ENCODE measurements at regions not wholly inside any gene's neighbourhood (a gene's known extent, or its start where the extent isn't known, plus 50 kb on each side); places are given as distances from the start of the nearest gene placed in this dataset.

- no peak for TF ChIP-seq MAX (IDR thresholded peaks at IDR 0.05; ENCODE audit: insufficient read depth, insufficient read length)
- no peak for TF ChIP-seq CTCF (IDR thresholded peaks at IDR 0.05; ENCODE audit: extremely low read depth in 1 of 2, insufficient read depth in 1 of 2, low read depth in 1 of 2, low read length in 2 of 2)
- TF ChIP-seq POLR2AphosphoS5 (IDR thresholded peaks at IDR 0.05; ENCODE audit: insufficient read depth, low read depth, low read length): no peak
- no peak for TF ChIP-seq POLR2A (IDR thresholded peaks at IDR 0.05; ENCODE audit: low read depth, low read length)
- TF ChIP-seq EZH2 (IDR thresholded peaks at IDR 0.05; ENCODE audit: borderline replicate concordance, low read depth, low read length, severe bottlenecking): no peak
- TF ChIP-seq FOS (IDR thresholded peaks at IDR 0.05; ENCODE audit: borderline replicate concordance, insufficient read depth, low read length): no peak
- TF ChIP-seq MYC (IDR thresholded peaks at IDR 0.05; ENCODE audit: low read depth, low read length): no peak
These were observed 286.4 kb downstream of the USP46 start for GRCh38 chr4:52372747-52373146.
